ENCODE measurements at regions not wholly inside any gene's neighbourhood (a gene's known extent, or its start where the extent isn't known, plus 50 kb on each side); places are given as distances from the start of the nearest gene placed in this dataset.
A peak's percentile ranks its signal among the peaks of the same experiment; 100 is the strongest.

DNA sequence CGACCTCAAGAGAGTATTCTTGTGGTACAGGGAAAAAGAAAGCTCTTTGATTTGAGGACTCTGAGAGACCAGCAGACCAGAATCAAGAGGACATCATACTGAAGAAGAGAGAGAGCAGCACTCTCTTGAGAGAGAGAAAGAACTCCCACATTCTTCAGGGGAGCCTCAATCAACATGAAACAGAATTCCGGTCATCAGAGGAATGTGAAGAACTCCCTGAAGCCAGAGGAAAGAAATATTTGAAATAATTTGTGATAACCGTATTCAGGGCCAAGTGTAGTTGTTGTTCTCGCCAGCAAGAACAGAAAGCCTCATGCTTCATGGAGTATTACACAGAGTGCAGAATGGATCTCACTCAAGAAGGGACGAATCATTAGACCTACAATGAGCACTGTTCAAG, 363.8 kb upstream of the TMEM132C start:
- DNase-seq: no peak

DNA sequence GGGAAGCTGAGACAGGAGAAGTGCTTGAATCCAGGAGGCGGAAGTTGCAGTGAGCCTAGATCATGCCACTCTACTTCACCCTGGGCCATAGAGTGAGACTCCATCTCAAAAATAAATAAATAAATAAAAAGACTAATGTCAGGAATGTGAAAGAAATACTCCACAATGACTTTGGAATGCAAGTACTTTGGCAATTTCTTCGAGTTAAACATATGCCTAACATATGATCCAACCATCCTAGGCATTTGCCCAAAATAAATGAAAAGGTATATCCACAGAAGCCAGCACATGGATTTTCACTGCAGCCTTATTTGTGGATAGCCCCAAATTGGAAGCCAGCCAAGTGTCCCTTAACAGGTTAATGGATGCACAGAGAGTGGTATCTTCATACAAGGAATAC, 357.9 kb upstream of the TMEM132C start:
- no peak for DNase-seq

DNA sequence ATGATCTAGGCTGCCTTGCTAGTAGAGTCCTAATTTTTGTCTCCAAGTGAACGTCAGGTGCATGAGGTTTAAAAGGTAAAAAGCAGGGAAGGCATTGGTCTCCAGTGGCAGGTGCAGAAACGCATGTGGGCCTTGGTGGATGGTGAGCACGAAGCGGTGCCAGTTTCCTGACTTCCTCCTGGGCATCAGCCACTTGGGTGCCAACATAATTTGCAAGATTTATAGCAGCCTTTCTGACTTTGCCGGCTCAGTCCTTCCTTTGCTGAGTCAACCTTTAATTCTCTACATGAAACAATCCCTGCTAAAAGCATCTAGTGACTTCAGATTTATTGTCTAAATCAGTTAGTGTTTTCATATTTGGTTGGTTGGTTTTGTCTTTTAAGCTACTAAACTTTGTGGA, 355.7 kb upstream of the TMEM132C start:
- no peak for DNase-seq

DNA sequence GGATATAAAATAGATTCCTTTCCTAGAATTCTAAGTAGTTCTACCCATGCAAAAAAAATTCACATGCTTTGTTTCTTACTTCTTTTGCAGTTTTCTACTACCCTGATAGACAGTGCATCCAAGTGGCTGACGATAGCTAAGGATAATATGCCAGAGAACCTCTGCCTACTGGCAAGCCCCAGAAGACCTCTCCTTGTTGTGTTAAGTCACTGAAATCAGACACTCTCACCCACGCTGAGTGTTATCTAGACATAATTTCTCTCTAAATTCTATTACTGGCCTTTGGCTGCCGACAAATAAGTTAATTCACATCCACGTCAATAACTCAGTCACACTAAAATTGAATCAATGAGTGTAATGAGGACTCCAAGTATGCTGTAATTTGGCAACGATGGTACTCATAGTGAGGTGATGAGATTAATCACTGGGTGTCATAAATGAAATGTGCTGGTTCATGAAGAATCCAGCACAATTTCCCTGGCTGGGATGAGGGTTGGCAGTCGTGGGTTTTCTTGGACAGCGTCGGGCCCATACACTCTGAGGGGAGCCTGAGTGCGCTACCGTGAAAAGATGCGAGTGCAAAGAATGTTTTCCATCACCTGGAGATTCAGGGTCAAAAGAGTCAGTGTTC, 354.8 kb upstream of the TMEM132C start:
- no peak for DNase-seq

DNA sequence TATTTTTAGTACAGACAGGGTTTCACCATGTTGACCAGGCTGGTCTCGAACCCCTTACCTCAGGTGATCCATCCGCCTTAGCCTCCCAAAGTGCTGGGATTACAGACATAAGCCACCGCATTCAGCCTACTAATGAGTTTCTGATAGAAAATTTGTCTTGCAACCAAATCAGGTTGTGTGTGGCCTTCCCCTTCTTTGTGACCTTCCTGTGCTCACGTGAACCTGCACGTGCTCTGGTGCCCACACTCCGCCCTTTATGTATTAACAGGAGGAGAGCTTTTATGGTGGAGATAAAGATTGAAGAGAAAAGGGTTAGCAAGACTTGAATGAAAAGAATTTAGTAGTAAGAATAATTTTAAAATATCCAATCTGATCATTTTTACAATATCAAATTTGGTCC, 343.5 kb upstream of the TMEM132C start:
- no peak for DNase-seq

DNA sequence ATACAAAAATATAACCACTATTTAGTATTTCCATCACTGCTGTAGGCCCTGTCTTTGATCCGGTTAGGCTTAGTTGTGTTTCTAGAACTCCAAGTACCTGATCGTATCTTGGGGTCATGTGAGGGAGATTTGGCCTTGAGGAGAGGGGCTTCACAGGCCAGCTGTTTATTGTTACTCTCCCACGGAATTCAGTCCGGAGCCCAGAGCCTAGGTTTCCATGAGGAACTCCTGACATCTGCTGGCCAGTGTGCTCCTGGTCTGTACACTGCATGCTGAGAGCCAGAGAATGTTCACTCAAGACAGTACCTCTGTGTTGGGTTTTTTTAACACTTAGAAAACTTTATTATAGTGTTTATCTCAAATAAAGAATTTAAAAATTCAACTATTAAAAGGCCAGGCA, 341.0 kb upstream of the TMEM132C start:
- DNase-seq: peak; percentile 73

DNA sequence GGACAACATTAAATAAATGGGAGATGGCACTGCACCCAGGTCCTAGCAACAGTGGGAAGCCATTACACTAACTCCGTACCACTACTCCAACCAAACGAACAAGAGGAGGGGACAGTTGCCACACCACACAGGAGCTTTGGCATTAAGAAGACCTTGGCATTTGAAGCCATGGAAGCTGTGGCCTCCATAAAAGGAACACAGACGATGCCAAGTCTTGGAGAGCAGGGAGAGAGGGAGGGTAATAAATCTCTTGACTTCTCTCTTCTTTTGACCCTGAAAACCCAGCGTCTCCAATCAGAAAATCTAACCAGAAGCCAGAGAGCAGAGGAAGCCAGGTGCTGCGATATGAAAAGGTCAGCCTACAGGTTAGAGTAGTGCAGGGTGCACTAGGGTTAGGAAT, 338.8 kb upstream of the TMEM132C start:
- DNase-seq: no peak

DNA sequence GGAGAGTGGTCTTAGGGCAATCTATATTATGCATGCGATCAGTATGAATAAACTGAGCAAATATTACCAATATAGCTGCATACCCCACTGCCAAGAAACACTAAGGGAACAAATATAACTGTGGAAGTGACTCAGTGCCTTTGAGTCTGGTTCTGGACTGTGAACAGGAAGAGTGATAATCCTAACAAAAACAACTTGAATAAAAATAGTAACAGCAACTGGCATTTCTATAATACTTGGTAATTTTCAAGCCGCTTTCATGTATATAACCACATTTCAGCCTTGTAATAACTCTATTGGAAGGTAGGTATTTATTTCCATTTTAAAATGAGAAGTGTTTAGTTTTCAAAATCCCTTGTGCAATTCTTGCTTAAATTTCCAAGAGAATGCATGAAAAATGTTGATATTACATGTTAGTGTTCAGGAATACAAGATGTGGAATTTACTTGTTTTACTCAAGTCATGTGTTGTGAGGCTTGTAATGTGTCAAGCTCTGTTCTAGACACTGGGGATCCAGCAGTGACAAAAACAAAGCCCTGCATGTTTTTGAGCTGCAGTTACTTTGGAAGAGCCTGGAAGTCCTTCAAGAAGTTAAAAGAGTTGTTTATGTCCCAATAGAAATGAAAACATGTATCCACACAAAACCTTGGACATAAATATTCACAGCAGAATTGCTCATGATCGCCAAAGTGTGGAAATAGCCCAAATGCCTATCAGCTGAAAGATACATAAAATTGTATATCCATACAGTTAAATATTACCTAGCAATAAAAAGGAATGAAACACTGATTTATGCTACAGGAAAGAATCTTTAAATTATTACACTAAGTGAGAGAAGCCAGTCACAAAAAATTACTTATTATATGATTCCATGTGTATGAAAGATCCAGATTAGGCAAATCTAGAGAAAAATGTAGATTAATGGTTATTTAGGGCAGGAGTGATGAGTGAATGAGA, 338.1 kb upstream of the TMEM132C start:
- DNase-seq: no peak

DNA sequence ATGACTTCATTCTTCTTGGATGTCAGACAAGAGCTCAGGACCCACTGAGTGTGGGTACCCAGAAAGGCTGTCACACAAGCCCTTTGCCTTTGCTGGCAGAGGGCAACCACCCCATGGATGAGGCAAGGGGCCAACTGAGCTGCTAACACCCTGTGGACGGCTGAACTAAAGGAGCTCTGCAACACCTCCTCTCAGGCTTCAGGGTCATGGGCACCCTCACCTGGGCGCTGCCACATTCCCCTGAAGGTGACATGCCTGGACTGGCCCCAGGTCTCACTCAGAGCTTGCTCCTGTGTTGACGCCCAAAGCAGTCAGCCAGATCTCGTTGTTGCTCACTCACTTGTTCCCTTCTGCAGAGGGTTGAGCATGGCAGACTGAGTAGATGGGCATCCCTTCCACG, 336.8 kb upstream of the TMEM132C start:
- DNase-seq: no peak

DNA sequence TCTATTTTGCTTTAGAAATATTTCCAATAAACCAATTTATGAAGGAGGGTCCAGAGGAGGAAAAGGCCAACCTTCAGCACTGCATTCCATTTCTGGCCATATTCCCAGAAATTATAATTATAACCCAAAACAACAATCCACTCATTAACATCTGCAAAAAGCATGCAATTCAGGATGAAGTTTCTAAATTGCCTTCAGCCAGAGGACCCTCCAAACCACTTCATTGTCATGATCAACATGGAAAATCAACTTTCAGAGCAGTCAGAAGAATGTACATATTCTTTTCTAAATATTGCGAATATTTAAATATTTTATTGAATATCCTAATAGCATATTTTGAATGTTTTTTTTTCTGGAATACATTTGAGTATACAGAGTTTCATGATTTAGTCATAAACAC, 332.6 kb upstream of the TMEM132C start:
- DNase-seq: no peak

DNA sequence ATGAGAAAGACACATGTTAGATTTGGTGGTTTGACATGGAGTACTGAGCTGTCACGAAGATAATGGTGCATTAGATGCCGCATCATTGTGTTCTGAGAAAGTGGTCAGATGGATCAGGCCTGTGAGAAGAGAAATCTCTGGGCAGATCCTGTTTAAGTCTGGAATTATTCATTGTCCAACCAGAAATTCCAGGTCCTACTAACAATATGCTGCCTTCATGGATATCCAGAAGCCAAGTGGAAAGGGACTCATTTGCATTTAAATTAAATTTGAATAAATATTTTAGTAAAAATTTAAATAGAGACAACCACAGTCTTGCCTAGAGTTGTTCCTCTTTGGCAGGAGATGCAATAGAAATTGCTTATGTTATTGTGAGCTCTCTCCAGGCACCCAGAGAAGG, 330.5 kb upstream of the TMEM132C start:
- DNase-seq: no peak

DNA sequence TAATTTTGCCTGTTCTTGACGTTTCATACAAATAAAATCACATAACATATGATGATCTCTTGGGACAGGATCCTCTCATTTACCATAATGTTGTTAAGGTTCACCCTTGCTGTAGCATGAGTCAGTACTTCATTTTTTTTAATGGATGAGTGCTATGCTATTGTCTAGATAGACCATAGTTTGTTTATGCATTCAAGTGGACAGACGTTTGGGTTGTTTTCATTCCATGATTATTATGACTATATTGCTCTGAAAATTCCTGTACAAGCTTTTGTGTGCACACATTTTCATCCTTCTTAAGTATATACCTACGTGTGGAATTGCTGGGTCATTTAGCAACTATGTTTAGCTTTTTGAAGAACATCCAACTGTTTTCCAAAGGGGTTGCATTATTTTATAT, 325.6 kb upstream of the TMEM132C start:
- no peak for DNase-seq

DNA sequence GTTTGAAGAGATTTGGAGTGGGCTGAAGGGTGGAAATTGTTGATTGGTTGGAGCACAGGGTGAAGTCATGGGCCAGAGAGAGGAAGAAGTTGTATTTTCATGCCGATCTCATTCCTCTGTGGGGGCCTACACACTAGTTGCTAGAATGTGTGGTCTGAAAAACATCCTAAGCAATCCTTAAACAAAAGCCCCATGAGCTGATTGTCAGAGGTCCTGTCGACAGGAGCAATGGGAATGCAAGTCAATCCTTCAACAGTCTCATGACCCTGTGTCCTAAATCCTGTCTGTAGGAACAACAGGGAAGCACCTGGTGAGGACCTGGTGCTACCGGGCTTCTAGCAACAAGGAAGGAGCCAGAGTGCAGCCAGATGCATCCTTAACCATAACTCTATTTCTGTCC, 324.0 kb upstream of the TMEM132C start:
- no peak for DNase-seq

DNA sequence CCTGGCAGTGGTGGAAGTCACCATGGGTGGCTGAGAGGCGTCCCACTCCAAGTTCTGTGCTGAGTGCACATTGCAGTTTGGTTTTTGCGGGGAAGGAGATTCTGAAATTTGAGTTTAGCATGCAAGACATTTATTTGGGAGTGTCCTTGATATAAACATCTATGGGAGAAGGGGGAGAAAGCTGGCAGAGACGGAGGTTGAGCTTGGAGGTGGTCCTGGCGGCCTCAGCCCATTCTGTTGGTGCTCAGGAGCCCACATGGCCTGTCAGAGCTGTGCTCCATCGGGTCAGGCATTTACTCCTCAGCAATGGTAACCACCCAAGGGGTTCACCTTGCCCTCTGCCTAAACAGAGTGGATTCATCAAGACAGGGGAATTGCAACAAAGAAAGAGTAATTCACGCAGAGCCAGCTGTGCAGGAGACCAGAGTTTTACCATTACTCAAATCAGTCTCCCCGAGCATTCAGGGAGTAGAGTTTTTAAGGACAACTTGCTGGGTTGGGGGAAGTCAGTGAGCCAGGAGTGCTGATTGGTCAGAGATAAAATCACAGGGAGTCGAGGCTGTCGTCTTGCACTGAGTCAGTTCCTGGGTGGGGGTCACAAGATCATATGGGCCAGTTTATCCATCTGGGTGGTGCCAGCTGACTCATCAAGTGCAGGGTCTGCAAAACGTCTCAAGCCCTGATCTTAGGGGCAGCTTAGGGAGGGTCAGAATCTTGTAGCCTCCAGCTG, 323.3 kb upstream of the TMEM132C start:
- DNase-seq: no peak

DNA sequence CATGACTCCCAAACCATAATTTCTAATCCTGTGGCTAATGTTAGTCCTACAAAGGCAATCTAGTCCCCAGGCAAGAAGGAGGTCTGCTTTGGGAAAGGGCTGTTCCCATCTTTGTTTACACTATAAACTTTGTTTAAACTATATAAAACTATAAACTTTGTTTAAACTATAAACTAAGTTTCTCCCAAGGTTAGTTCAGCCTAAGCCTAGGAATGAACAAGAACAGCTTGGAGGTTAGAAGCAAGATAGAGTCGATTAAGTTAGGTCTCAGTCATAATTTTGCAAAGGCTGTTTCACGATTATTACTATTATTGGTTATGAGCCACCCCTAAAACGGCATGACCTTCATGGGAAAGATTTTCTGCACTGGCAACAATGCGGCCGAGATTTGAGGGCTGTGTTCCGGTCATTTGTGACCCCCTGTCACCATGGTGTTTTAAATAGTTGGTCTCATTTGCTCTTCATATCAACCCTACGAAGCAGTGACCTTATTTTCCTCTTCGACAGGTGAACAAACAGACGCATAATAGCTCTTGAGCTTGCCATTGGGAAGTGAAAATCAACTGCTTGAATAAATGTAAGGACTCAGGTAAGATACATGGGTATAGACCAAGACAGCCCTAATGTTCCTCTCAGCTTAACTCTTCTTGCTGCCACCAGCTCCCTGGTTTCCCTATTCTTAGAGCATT, 322.6 kb upstream of the TMEM132C start:
- no peak for DNase-seq

DNA sequence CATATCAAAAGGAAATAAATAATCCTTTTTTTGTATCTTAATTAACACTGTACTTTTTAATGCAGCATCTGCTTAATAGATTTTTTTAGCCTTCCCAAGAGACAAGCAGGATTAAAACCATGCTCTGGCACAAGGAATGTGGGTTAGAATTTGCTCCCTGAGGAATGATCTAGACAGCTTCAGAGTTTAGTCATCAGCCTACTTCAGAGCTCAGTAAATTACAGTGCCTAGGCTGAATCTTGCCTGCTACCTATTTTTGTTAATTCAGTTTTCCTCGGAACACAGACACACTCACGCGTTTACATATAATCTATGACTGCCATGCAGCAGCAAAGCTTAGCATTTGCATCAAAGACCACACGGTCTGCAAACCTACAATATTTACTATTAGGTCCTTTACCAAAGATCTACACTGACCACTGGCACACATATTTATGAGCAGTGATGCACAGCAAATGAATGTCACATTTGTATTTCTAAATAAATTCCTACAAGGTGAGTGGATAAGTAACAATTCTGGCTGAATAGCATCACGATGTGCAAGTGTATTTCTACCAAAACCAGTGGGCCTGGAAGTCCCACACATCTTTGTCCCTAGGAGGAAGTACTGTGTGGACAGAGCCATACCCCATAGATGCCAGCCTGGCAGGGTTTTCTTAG, 309.8 kb upstream of the TMEM132C start:
- DNase-seq: no peak

DNA sequence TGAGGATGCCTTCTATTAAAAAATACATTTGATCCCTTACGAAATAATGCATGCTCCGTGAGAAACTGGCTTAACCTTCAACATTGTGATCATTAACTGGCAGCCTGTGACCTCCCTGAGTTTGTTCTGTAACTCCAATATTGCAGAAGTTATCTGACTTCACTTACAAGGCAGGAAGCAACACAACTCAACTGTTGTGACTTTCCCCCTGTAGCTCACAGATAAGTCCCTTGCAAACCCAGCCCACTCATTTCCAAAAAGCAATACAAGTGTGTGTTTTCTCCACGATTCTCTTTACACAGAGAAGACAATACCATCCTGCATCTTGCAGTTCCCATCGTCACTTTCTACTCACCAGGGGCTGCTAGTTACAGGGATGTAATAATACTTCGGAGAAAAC, 304.7 kb upstream of the TMEM132C start:
- DNase-seq: no peak

DNA sequence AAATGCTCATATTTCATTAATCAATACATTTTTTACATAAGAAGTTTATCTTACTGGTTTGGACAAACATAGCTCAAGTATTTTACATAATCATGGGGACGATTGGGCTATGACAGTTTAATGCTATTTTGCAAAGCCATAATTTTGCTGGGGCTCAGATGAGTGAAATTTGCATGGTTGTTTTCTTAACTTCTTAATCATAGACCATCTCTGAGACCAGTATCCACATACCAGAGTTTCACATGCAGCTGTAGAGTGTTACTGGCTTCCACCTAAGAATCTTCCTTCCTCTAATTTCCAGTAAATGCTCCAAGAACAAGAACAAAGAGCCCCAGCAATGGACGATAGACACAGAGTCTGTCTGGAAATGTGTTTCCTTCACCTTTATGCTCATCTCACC, 303.0 kb upstream of the TMEM132C start:
- DNase-seq: no peak

DNA sequence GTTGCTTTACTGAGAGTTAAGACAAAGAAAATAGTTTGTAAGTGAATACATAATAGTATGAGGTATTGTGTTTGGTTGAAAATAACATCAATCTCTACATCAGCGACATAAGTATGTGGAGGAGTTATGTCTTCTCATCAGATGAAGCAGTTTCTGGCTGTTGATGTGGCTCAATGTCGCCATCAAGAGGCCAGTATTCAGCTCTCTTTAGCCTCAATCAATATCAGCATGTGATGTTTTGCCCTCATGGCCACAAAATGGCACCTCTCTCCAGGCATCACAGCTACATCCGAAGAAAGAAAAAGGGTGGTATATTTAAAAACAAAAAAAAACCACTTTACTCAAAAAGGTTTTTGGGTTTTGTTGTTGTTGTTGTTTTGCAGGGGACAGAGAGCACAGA, 302.3 kb upstream of the TMEM132C start:
- no peak for DNase-seq

DNA sequence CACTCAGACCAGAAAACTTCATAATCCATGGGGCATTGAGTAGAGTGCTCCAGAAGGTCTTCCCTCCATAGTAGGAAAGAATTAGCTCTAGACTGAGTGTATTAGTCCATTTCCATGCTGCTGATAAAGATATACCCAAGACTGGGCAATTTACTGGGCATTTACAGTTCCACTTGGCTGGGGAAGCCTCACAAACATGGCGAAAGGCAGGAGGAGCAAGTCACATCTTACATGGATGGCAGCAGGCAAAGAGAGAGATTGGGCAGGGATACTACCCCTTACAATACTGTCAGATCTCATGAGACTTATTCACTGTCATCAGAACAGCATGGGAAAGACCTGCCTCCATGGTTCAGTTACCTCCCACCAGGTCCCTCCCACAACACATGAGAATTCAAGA, 300.6 kb upstream of the TMEM132C start:
- DNase-seq: no peak

DNA sequence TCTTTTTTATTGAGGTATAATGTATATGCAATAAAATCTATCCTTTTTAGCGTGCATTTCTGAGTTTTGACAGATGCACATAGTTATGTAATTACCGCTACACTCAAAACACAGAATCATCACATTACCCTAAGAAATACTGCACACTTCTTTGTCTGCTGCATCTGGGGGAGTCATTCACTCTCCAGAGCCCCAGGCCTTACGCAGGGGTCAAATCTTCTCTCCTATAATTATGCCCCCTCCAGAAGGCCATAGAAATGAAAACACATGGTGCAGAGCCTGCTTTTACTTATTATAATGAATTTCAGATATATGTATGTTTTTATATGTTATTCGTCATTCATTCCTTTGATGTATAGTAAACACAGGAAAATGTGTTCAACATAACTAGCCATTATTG, 296.5 kb upstream of the TMEM132C start:
- DNase-seq: no peak

DNA sequence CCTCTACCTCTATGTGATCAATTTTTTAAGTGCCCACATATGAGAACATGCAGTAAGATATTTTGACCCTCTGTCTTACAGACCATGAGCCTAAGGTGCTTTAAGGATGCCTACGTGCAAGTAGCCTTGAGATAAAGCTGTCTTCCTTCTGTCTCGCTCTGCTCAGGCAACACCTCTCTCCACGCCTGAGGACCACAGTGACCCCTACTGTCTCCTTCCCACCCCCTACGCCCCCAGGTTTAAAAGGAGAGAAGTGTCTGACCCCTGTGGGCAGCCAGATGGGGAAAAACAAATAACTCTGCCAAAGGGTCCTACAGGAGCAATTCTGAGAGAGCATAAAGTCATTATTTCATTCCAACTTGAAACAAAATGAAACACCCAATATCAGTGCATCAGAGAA, 286.4 kb upstream of the TMEM132C start:
- DNase-seq: no peak

DNA sequence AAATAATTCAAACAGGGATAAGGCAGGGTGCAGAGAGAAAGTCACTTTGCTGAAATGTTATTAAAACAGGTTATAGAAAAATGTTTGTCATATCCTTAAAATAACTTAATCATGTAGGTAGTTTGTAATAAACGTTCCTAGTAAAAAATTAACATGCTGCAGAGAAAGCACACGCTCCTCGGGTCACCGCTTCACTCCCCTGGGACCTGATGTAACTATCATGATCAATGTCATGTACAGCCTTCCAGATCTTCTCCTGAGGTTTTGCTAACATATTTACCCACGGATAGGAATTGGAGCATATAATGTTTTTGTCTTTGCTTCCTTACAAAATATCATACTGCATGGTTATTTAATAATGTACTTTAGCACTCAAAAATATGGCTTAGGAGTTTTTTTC, 285.1 kb upstream of the TMEM132C start:
- DNase-seq: no peak
